ENCODE measurements at regions not wholly inside any gene's neighbourhood (a gene's known extent, or its start where the extent isn't known, plus 50 kb on each side); places are given as distances from the start of the nearest gene placed in this dataset.
A peak's percentile ranks its signal among the peaks of the same experiment; 100 is the strongest.

DNA sequence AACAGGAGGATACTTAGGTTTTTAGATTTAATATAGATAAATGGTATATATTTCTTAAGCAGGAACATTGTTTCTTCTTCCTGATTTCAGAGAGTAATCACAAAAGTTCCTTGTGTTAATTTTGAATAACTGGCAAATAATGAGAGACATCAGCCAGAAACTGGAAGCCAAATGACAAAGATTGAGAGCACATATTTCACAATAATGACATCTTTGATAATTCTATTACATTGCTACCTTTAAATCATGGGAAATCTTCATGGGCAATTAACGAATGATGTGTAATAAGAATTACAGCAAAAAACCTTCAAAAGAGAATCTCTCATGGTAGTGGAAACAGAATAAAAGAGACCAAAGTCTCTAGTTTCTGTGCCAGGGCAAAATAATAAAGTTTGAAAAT is 215.1 kb downstream of the NUP35 start:
- ChIA-PET CTCF (ENCODE audit: low intra/inter-chr PET ratio) (no interaction called here), POLR2A (no interaction called here)
- no peak for FAIRE-seq
- Histone ChIP-seq H3K4me1 (replicated peaks in 1 of 2; ENCODE audit: control insufficient read depth in 2 of 2, insufficient read depth in 2 of 2, low read length in 2 of 2) (no peaks in the 10 kb centered on the region), H3K4me2 (ENCODE audit: insufficient read depth, low read length) (no peak overlapping the region), H3K79me2 (ENCODE audit: control insufficient read depth, insufficient read depth, low read length) (no peaks in the 10 kb centered on the region), H3K27me3 (ENCODE audit: control insufficient read depth in 2 of 2, insufficient read depth in 2 of 2, low read length in 2 of 2) (no peaks in the 10 kb centered on the region), H3K4me3 (no peak overlapping the region), H3K9ac (ENCODE audit: insufficient read depth in 1 of 2, low read depth in 2 of 2, low read length in 2 of 2) (no peak overlapping the region), H2AFZ (ENCODE audit: low read depth, low read length) (no peak overlapping the region), H3K9me1 (ENCODE audit: control insufficient read depth, insufficient read depth, low read length) (no peaks in the 10 kb centered on the region), H4K20me1 (replicated peaks; ENCODE audit: control insufficient read depth, insufficient read depth, low read length) (no peaks in the 10 kb centered on the region), H3K9me3 (replicated peaks; ENCODE audit: control insufficient read depth, insufficient read depth, low read depth, low read length) (no peaks in the 10 kb centered on the region), H3K36me3 (ENCODE audit: control insufficient read depth, insufficient read depth, low read length) (no peaks in the 10 kb centered on the region), H3K27ac (ENCODE audit: extremely low read depth, low read depth, low read length) (no peak overlapping the region)
- DNase-seq (ENCODE audit: extremely low read depth in 1 of 4, low spot score in 3 of 4) = no peak
- peak; percentile 27; the same call in 1 of the 2 replicates for TF ChIP-seq CEBPB (tag; IDR thresholded peaks at IDR 0.05)
- no peak for TF ChIP-seq CEBPG (CRISPR knock-in tag; IDR thresholded peaks at IDR 0.05)
- TF ChIP-seq CEBPG (tag; conservative IDR thresholded peaks at IDR 0.05 in 1 of 2, IDR thresholded peaks at IDR 0.05 in 1 of 2) = peak in 1 of 2 experiments; percentile 57; a peak in 2 of 4 replicates
- no peak for TF ChIP-seq NR1H2 (CRISPR knock-in tag; IDR thresholded peaks at IDR 0.05)
- 0% methylated on average over 1 of the region's 1 CpG for whole genome bisulfite sequencing (ENCODE audit: insufficient coverage, low coverage, missing lambda C conversion rate)
- no peak for ATAC-seq
- intact Hi-C loops (cut with micrococcal nuclease) (no loop called here), in situ Hi-C loops (cut with MboI) (no loop called here)
- no TSS peak for BruUV-seq (replicated peaks)

- H4K20me1 ChIP-seq (replicated peaks; ENCODE audit: control insufficient read depth, insufficient read depth, low read length) = no peaks in the 10 kb centered on the region
- CTCF ChIA-PET (ENCODE audit: low intra/inter-chr PET ratio) = no interaction called here
- no peaks in the 10 kb centered on the region for H3K36me3 ChIP-seq (ENCODE audit: control insufficient read depth, insufficient read depth, low read length)
- H3K9me1 ChIP-seq (ENCODE audit: control insufficient read depth, insufficient read depth, low read length) = no peaks in the 10 kb centered on the region
- H3K9ac ChIP-seq (ENCODE audit: insufficient read depth in 1 of 2, low read depth in 2 of 2, low read length in 2 of 2) = no peak overlapping the region
- no TSS peak for BruUV-seq (replicated peaks)
- no peak for ATAC-seq
- H3K4me3 ChIP-seq = no peak overlapping the region
- no peak overlapping the region for H3K27ac ChIP-seq (ENCODE audit: extremely low read depth, low read depth, low read length)
- H3K9me3 ChIP-seq (replicated peaks; ENCODE audit: control insufficient read depth, insufficient read depth, low read depth, low read length) = no peaks in the 10 kb centered on the region
- no peak for DNase-seq (ENCODE audit: extremely low read depth in 1 of 4, low spot score in 3 of 4)
- no peak overlapping the region for H2AFZ ChIP-seq (ENCODE audit: low read depth, low read length)
- WGBS (ENCODE audit: insufficient coverage, low coverage, missing lambda C conversion rate) = 0% methylated on average over 1 of the region's 1 CpG
- no peaks in the 10 kb centered on the region for H3K4me1 ChIP-seq (replicated peaks in 1 of 2; ENCODE audit: control insufficient read depth in 2 of 2, insufficient read depth in 2 of 2, low read length in 2 of 2)
- POLR2A ChIA-PET = no interaction called here
- in situ Hi-C loops (cut with MboI) (no loop called here), intact Hi-C loops (cut with micrococcal nuclease) (no loop called here)
- no peaks in the 10 kb centered on the region for H3K79me2 ChIP-seq (ENCODE audit: control insufficient read depth, insufficient read depth, low read length)
- FAIRE-seq = no peak
- H3K4me2 ChIP-seq (ENCODE audit: insufficient read depth, low read length) = no peak overlapping the region
- H3K27me3 ChIP-seq (ENCODE audit: control insufficient read depth in 2 of 2, insufficient read depth in 2 of 2, low read length in 2 of 2) = no peaks in the 10 kb centered on the region
- TF ChIP-seq FUS (optimal IDR thresholded peaks at IDR 0.05; ENCODE audit: low read depth, low read length) (no peak), HMGN3 (IDR thresholded peaks at IDR 0.05; ENCODE audit: borderline replicate concordance, extremely low read depth, insufficient read length, low read depth, low read length) (no peak), TCFL5 (CRISPR knock-in tag; conservative IDR thresholded peaks at IDR 0.05) (no peak), ZBTB12 (CRISPR knock-in tag; IDR thresholded peaks at IDR 0.05) (no peak), SAP30 (IDR thresholded peaks at IDR 0.05; ENCODE audit: borderline replicate concordance, insufficient read depth, low read depth, low read length, poor library complexity, severe bottlenecking) (no peak), PURB (CRISPR knock-in tag; IDR thresholded peaks at IDR 0.05; ENCODE audit: low read depth) (no peak), CEBPG (CRISPR knock-in tag; IDR thresholded peaks at IDR 0.05) (no peak), CEBPG (tag; conservative IDR thresholded peaks at IDR 0.05 in 1 of 2, IDR thresholded peaks at IDR 0.05 in 1 of 2) (no peak), ILK (tag; IDR thresholded peaks at IDR 0.05; ENCODE audit: borderline replicate concordance, low read depth) (no peak), SIN3B (IDR thresholded peaks at IDR 0.05; ENCODE audit: low read depth) (no peak), RFX1 (IDR thresholded peaks at IDR 0.05) (no peak)
- TF ChIP-seq, protein P1, sequence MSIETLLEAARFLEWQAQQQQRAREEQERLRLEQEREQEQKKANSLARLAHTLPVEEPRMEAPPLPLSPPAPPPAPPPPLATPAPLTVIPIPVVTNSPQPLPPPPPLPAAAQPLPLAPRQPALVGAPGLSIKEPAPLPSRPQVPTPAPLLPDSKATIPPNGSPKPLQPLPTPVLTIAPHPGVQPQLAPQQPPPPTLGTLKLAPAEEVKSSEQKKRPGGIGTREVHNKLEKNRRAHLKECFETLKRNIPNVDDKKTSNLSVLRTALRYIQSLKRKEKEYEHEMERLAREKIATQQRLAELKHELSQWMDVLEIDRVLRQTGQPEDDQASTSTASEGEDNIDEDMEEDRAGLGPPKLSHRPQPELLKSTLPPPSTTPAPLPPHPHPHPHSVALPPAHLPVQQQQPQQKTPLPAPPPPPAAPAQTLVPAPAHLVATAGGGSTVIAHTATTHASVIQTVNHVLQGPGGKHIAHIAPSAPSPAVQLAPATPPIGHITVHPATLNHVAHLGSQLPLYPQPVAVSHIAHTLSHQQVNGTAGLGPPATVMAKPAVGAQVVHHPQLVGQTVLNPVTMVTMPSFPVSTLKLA (conservative IDR thresholded peaks at IDR 0.05) = no peak
These were observed 216.8 kb downstream of the NUP35 start for GRCh38 chr2:183341057-183341456.
